Hepatic stellate cell (primary cell): ENCODE measurements at regions not wholly inside any gene's neighbourhood (a gene's known extent, or its start where the extent isn't known, plus 50 kb on each side); places are given as distances from the start of the nearest gene placed in this dataset.

ENCODE experiments used
- DNase-seq: peaks from one replicate; pipeline ENCODE4 v3.0.0; 2011; ENCODE audit warnings: low spot score

GRCh38 chr13:106234636-106235035 is 300.8 kb downstream of the EFNB2 start:
- no peak for DNase-seq

GRCh38 chr13:106233134-106233735 is 302.2 kb downstream of the EFNB2 start:
- DNase-seq: no peak

GRCh38 chr13:106232681-106233080 is 302.8 kb downstream of the EFNB2 start:
- DNase-seq: no peak

GRCh38 chr13:106230450-106230849 is 305.0 kb downstream of the EFNB2 start:
- DNase-seq: no peak

GRCh38 chr13:106225126-106225525 is 310.3 kb downstream of the EFNB2 start:
- no peak for DNase-seq

- no peak for DNase-seq
These were observed 315.3 kb downstream of the EFNB2 start for GRCh38 chr13:106220211-106220610.

GRCh38 chr13:106213028-106213757 is 322.3 kb downstream of the EFNB2 start:
- no peak for DNase-seq

GRCh38 chr13:106212386-106213010 is 323.0 kb downstream of the EFNB2 start:
- DNase-seq: no peak

- DNase-seq: no peak
These were observed 325.1 kb downstream of the EFNB2 start for GRCh38 chr13:106210324-106210723.

- DNase-seq: no peak
These were observed 329.6 kb downstream of the EFNB2 start for GRCh38 chr13:106205871-106206270.

- no peak for DNase-seq
These were observed 338.0 kb downstream of the EFNB2 start for GRCh38 chr13:106197496-106197895.

GRCh38 chr13:106187501-106188095 is 347.9 kb downstream of the EFNB2 start:
- DNase-seq: no peak

GRCh38 chr13:106187101-106187500 is 348.4 kb downstream of the EFNB2 start:
- no peak for DNase-seq

- no peak for DNase-seq
These were observed 349.0 kb downstream of the EFNB2 start for GRCh38 chr13:106186366-106187030.

- no peak for DNase-seq
These were observed 350.7 kb downstream of the EFNB2 start for GRCh38 chr13:106184790-106185189.

GRCh38 chr13:106183410-106184065 is 351.9 kb downstream of the EFNB2 start:
- no peak for DNase-seq

GRCh38 chr13:106182404-106182803 is 353.1 kb downstream of the EFNB2 start:
- peak; percentile 32 for DNase-seq

- DNase-seq: no peak
These were observed 356.6 kb downstream of the EFNB2 start for GRCh38 chr13:106178816-106179215.

- no peak for DNase-seq
These were observed 358.3 kb downstream of the EFNB2 start for GRCh38 chr13:106177146-106177545.

GRCh38 chr13:106176117-106176516 is 359.3 kb downstream of the EFNB2 start:
- DNase-seq: no peak

GRCh38 chr13:106173891-106174610 is 361.4 kb downstream of the EFNB2 start:
- no peak for DNase-seq
